ENCODE measurements at regions not wholly inside any gene's neighbourhood (a gene's known extent, or its start where the extent isn't known, plus 50 kb on each side); places are given as distances from the start of the nearest gene placed in this dataset.
"Not testable (repeated sequence)": the region's sequence is repeated elsewhere in the genome, so short reads cannot be mapped to it uniquely, and the experiment has no call there.

- no peak for DNase-seq
These were observed 1701.0 kb downstream of the SLITRK5 start for GRCh38 chr13:89372193-89372592.

- DNase-seq = peak; percentile 87
These were observed 1704.7 kb downstream of the SLITRK5 start for GRCh38 chr13:89375839-89376238.

GRCh38 chr13:89380101-89380500 is 1708.9 kb downstream of the SLITRK5 start:
- DNase-seq = no peak

GRCh38 chr13:89382981-89383380 is 1711.8 kb downstream of the SLITRK5 start:
- DNase-seq = no peak

GRCh38 chr13:89383891-89384290 is 1712.7 kb downstream of the SLITRK5 start:
- DNase-seq = no peak

GRCh38 chr13:89393758-89394304 is 1722.7 kb downstream of the SLITRK5 start:
- no peak for DNase-seq

- no peak for DNase-seq
These were observed 1730.1 kb downstream of the SLITRK5 start for GRCh38 chr13:89401264-89401675.

- DNase-seq = no peak
These were observed 1731.0 kb downstream of the SLITRK5 start for GRCh38 chr13:89402211-89402610.

- not testable (repeated sequence) for DNase-seq
These were observed 1734.9 kb downstream of the SLITRK5 start for GRCh38 chr13:89406096-89406495.

- DNase-seq = no peak
These were observed 1736.2 kb downstream of the SLITRK5 start for GRCh38 chr13:89407357-89407756.

- DNase-seq = no peak
These were observed 1761.8 kb downstream of the SLITRK5 start for GRCh38 chr13:89432997-89433396.

GRCh38 chr13:89434624-89435023 is 1763.5 kb downstream of the SLITRK5 start:
- DNase-seq = not testable (repeated sequence)

- no peak for DNase-seq
These were observed 1783.5 kb downstream of the SLITRK5 start for GRCh38 chr13:89454681-89455080.

- no peak for DNase-seq
These were observed 1784.1 kb downstream of the SLITRK5 start for GRCh38 chr13:89455225-89455624.

GRCh38 chr13:89455741-89456140 is 1784.6 kb downstream of the SLITRK5 start:
- no peak for DNase-seq

- DNase-seq = no peak
These were observed 1786.8 kb downstream of the SLITRK5 start for GRCh38 chr13:89457977-89458376.

GRCh38 chr13:89458456-89458855 is 1787.3 kb downstream of the SLITRK5 start:
- no peak for DNase-seq

- DNase-seq = not testable (repeated sequence)
These were observed 1789.7 kb downstream of the SLITRK5 start for GRCh38 chr13:89460895-89461294.

- no peak for DNase-seq
These were observed 1794.2 kb downstream of the SLITRK5 start for GRCh38 chr13:89465366-89465765.

- no peak for DNase-seq
These were observed 1796.9 kb downstream of the SLITRK5 start for GRCh38 chr13:89468081-89468480.

- DNase-seq = no peak
These were observed 1799.7 kb downstream of the SLITRK5 start for GRCh38 chr13:89470901-89471300.

- DNase-seq = no peak
These were observed 1803.3 kb downstream of the SLITRK5 start for GRCh38 chr13:89474432-89474831.

- DNase-seq = no peak
These were observed 1814.9 kb downstream of the SLITRK5 start for GRCh38 chr13:89486065-89486464.

- no peak for DNase-seq
These were observed 1815.5 kb downstream of the SLITRK5 start for GRCh38 chr13:89486709-89487108.

- DNase-seq = no peak
These were observed 1819.5 kb downstream of the SLITRK5 start for GRCh38 chr13:89490661-89491060.

Data from skin of body (tissue), 1 donor.